Mesendoderm (in vitro differentiated cells): ENCODE measurements at regions not wholly inside any gene's neighbourhood (a gene's known extent, or its start where the extent isn't known, plus 50 kb on each side); places are given as distances from the start of the nearest gene placed in this dataset.

Experiments
- DNase-seq: peaks from one replicate; pipeline ENCODE4 v3.0.0; 2013
- H2AK5ac ChIP-seq: 2 replicates; pipeline ENCODE4 v1.6.1; 2013; ENCODE audit warnings: low read length, inconsistent platforms
- H2BK120ac ChIP-seq: 2 replicates; pipeline ENCODE4 v1.6.1; 2013; ENCODE audit warnings: low read depth, mild to moderate bottlenecking, low read length, moderate library complexity, mixed read lengths
- H2BK15ac ChIP-seq: replicated peaks from 2 replicates; pipeline ENCODE4 v1.6.1; 2013; ENCODE audit warnings: low read depth, mild to moderate bottlenecking, moderate library complexity
- H2BK5ac ChIP-seq: 2 replicates; pipeline ENCODE4 v1.6.1; 2013; ENCODE audit warnings: low read length, inconsistent platforms
- H3K18ac ChIP-seq: 2 replicates; pipeline ENCODE4 v1.6.1; 2013; ENCODE audit warnings: mild to moderate bottlenecking, low read length, mixed read lengths
- H3K23ac ChIP-seq: one replicate; pipeline ENCODE4 v1.6.1; 2013; ENCODE audit warnings: low read length
- H3K27ac ChIP-seq: 2 replicates; pipeline ENCODE4 v1.5.1; 2013; ENCODE audit warnings: low read depth, mild to moderate bottlenecking, inconsistent platforms, low read length, moderate library complexity
- H3K27me3 ChIP-seq: 2 replicates; pipeline ENCODE4 v1.6.1; 2013; ENCODE audit warnings: low read length, control low read depth, mild to moderate bottlenecking, inconsistent platforms; ENCODE audit not compliant: insufficient read depth, poor library complexity
- H3K36me3 ChIP-seq: 2 replicates; pipeline ENCODE4 v1.6.1; 2013; ENCODE audit warnings: low read length, inconsistent platforms; ENCODE audit not compliant: control insufficient read depth, insufficient read depth
- H3K4ac ChIP-seq: one replicate; pipeline ENCODE4 v1.6.1; 2013; ENCODE audit warnings: low read depth, mild to moderate bottlenecking, low read length, moderate library complexity
- H3K4me1 ChIP-seq: 2 replicates; pipeline ENCODE4 v1.6.1; 2013; ENCODE audit warnings: low read depth, low read length, inconsistent platforms; ENCODE audit not compliant: control insufficient read depth
- H3K4me2 ChIP-seq: 2 replicates; pipeline ENCODE4 v1.6.1; 2013; ENCODE audit warnings: low read length
- H3K4me3 ChIP-seq: 2 replicates; pipeline ENCODE4 v1.5.1; 2013; ENCODE audit warnings: mild to moderate bottlenecking, low read length
- H3K56ac ChIP-seq: one replicate; pipeline ENCODE4 v1.6.1; 2013; ENCODE audit warnings: low read length
- H3K79me1 ChIP-seq: 2 replicates; pipeline ENCODE4 v1.6.1; 2013; ENCODE audit warnings: low read length, inconsistent platforms
- H3K79me2 ChIP-seq: 2 replicates; pipeline ENCODE4 v1.6.1; 2013; ENCODE audit warnings: mild to moderate bottlenecking, low read length; ENCODE audit not compliant: control insufficient read depth, insufficient read depth
- H3K9ac ChIP-seq: 2 replicates; pipeline ENCODE4 v1.6.1; 2013; ENCODE audit warnings: low read length, inconsistent platforms
- H4K5ac ChIP-seq: one replicate; pipeline ENCODE4 v1.6.1; 2013; ENCODE audit warnings: low read length
- H4K8ac ChIP-seq: one replicate; pipeline ENCODE4 v1.6.1; 2013; ENCODE audit warnings: low read depth, mild to moderate bottlenecking, control low read depth, low read length, moderate library complexity
- WGBS: extraction: QIAGEN DNeasy Blood & Tissue Kit; methylation state at CpG from one replicate; pipeline ENCODE4 v1.1.7; 2013; ENCODE audit warnings: low lambda C conversion rate, missing lambda C conversion rate; ENCODE audit not compliant: insufficient coverage; ENCODE audit errors: extremely low coverage; 5-methylcytosine and 5-hydroxymethylcytosine counted together

DNA sequence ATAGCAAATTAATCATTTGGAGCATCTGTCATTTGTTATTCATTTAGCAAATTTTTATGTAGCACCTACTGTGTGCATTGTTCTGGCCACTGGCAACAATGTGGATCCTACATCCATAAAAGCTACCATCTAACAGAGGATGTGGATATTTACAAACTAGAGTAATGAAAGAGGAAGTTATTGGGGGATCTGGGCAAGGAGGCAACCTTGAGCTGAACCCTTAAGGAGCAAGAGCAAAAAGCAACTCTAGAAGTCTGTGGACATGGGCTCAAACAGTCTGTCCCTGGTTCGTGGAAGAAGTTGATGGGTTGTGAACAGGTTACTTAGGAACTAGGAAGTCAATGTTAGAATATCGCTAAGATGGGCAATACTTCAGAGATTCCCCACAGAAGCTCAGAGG lies 259.9 kb downstream of the SYK start:
- no peak overlapping the region for H3K18ac ChIP-seq
- H3K79me2 ChIP-seq, result no peaks in the 10 kb centered on the region
- no peak overlapping the region for H3K9ac ChIP-seq
- H3K27ac ChIP-seq, result no peak overlapping the region
- H2BK5ac ChIP-seq, result no peak overlapping the region
- no peak overlapping the region for H2BK15ac ChIP-seq
- no CpG with 5 or more reads among the region's 2 CpGs for WGBS
- no peak overlapping the region for H3K23ac ChIP-seq
- DNase-seq, result no peak
- no peak overlapping the region for H3K56ac ChIP-seq
- H3K27me3 ChIP-seq, result no peaks in the 10 kb centered on the region
- H3K79me1 ChIP-seq, result no peaks in the 10 kb centered on the region
- no peak overlapping the region for H2AK5ac ChIP-seq
- no peak overlapping the region for H4K8ac ChIP-seq
- peaks cover 8% of the 10 kb centered on the region for H3K4me1 ChIP-seq
- H3K36me3 ChIP-seq, result no peaks in the 10 kb centered on the region
- no peak overlapping the region for H3K4ac ChIP-seq
- no peak overlapping the region for H3K4me3 ChIP-seq
- H3K4me2 ChIP-seq, result no peak overlapping the region
- no peak overlapping the region for H4K5ac ChIP-seq
- no peak overlapping the region for H2BK120ac ChIP-seq

DNA sequence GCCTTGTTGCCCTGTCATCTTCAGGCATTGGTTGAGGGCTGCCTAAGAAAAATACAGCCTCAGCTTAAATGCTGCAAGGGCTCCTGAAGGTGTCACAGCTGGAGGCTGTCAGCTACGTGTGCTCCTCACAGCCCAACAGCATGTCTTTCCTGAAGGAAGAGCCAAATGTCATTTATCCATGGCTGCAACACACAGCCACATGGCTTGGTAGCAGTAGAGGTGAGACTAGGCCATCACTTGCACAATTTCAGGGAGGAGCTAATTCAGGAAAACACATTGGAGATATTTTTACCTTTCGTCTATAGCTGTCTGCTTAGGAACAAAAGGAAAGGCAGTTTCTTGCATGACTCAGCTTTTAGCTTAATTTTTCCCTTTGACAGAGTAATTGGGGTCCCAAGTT lies 260.7 kb downstream of the SYK start:
- Histone ChIP-seq H3K4me2 (no peak overlapping the region), H3K79me2 (no peaks in the 10 kb centered on the region), H2AK5ac (no peak overlapping the region), H3K36me3 (no peaks in the 10 kb centered on the region), H3K79me1 (no peaks in the 10 kb centered on the region), H3K27ac (no peak overlapping the region), H3K23ac (no peak overlapping the region), H4K5ac (no peak overlapping the region), H2BK15ac (no peak overlapping the region), H2BK120ac (no peak overlapping the region), H4K8ac (no peak overlapping the region), H3K9ac (no peak overlapping the region), H3K56ac (no peak overlapping the region), H3K4me3 (no peak overlapping the region), H3K4me1 (peaks cover 8% of the 10 kb centered on the region), H3K4ac (no peak overlapping the region), H2BK5ac (no peak overlapping the region), H3K18ac (no peak overlapping the region), H3K27me3 (no peaks in the 10 kb centered on the region)
- peak; percentile 52 for DNase-seq
- WGBS, result no CpG with 5 or more reads among the region's 2 CpGs

DNA sequence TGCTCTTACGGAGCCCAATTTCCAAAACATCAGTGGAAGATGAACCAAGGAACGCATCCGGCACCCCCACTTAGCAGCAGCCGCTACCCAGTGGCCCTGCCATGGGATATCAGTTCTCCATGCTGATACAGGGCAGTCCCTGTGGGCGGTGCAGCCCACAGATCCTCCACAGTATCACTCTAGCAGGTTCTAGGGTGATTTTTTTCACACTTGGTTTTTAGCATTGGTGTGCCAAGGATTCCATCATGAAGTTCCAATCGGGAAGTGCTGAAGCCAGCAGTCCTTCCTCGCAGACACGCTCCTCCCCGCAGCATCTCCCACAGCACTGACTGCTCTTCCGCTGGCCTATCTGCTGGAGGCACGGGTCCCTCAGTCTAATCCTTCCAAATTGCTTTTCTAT lies 261.9 kb downstream of the SYK start:
- no peak for DNase-seq
- H3K56ac ChIP-seq, result no peak overlapping the region
- no peak overlapping the region for H3K4ac ChIP-seq
- H3K23ac ChIP-seq, result no peak overlapping the region
- H4K8ac ChIP-seq, result no peak overlapping the region
- H3K4me1 ChIP-seq, result peaks cover 8% of the 10 kb centered on the region
- H2BK15ac ChIP-seq, result no peak overlapping the region
- no peak overlapping the region for H4K5ac ChIP-seq
- no peak overlapping the region for H3K4me2 ChIP-seq
- no peaks in the 10 kb centered on the region for H3K79me1 ChIP-seq
- no CpG with 5 or more reads among the region's 11 CpGs for WGBS
- H3K9ac ChIP-seq, result no peak overlapping the region
- no peaks in the 10 kb centered on the region for H3K79me2 ChIP-seq
- H3K18ac ChIP-seq, result no peak overlapping the region
- no peak overlapping the region for H3K4me3 ChIP-seq
- H3K27me3 ChIP-seq, result no peaks in the 10 kb centered on the region
- no peak overlapping the region for H2BK5ac ChIP-seq
- H2AK5ac ChIP-seq, result no peak overlapping the region
- no peak overlapping the region for H3K27ac ChIP-seq
- no peak overlapping the region for H2BK120ac ChIP-seq
- no peaks in the 10 kb centered on the region for H3K36me3 ChIP-seq

DNA sequence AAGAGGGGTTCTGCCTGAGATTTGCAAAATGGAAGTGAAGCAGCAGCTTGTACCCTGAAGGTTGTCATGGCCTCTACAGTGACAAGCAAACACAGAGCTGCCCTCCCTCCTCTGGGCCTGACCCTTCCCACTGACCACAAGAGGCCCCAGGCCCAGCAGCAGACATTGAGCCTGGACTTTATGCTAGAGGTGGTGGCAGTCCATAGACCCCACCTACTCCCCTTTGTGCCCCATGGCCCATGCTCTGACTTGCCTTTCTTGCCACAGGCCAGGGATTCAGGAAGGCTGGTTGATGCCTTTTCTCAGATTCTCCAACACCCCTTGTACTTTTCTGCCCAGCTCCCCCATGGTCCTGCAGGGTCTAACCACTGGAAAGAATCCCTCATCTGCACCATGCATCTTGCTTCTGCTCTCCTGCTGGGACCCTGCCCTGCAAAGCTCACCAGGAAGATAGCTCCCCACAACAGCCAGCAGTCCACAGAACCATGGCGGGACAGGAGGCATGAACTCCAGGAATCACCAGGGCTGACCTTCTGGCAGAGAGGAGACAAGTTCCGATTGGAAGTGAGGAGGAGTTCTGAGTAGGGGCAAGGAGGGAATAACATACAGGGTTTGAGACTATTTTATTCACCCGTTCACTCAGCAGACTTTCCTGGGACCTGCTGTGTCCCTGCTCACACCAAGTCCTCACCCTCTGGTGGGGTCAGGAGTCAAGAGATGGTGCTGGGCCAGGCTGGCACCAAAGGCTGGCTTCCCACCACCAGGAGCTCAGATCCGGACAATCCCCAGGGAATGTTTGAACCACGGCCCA lies 263.8 kb downstream of the SYK start:
- WGBS, result no CpG with 5 or more reads among the region's 5 CpGs
- DNase-seq, result no peak

DNA sequence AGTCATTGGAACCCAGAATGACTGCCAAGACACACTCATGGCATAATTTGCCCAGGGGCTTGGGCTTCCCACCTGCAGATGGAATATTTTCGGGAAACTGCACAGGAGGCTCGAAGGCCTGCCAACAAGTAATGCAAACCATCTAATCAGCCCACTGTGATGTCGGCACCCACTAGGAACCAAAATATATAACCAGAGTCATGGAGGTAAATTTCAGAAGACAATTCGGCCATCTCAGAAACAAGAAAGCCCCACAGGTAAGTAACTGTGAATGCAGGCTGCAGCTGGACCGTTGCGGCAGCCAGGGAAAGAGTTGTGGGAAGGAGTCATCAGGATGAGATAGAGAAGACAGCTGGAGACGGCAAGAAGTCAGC lies 264.4 kb downstream of the SYK start:
- H3K79me2 ChIP-seq, result no peaks in the 10 kb centered on the region
- H3K4me3 ChIP-seq, result no peak overlapping the region
- H2AK5ac ChIP-seq, result no peak overlapping the region
- H3K4ac ChIP-seq, result no peak overlapping the region
- no CpG with 5 or more reads among the region's 7 CpGs for WGBS
- H2BK5ac ChIP-seq, result no peak overlapping the region
- H3K79me1 ChIP-seq, result no peaks in the 10 kb centered on the region
- H4K5ac ChIP-seq, result no peak overlapping the region
- H2BK120ac ChIP-seq, result no peak overlapping the region
- no peak overlapping the region for H4K8ac ChIP-seq
- H3K27me3 ChIP-seq, result no peaks in the 10 kb centered on the region
- H3K27ac ChIP-seq, result no peak overlapping the region
- H3K56ac ChIP-seq, result no peak overlapping the region
- H3K18ac ChIP-seq, result no peak overlapping the region
- no peak overlapping the region for H2BK15ac ChIP-seq
- H3K36me3 ChIP-seq, result no peaks in the 10 kb centered on the region
- H3K9ac ChIP-seq, result no peak overlapping the region
- H3K23ac ChIP-seq, result no peak overlapping the region
- DNase-seq, result no peak
- no peak overlapping the region for H3K4me2 ChIP-seq
- H3K4me1 ChIP-seq, result peaks cover 6% of the 10 kb centered on the region

More for the DNA sequence above, 263.8 kb downstream of the SYK start:
- H2BK120ac ChIP-seq, result no peak overlapping the region
- peaks cover 8% of the 10 kb centered on the region for H3K4me1 ChIP-seq
- no peaks in the 10 kb centered on the region for H3K27me3 ChIP-seq
- H3K36me3 ChIP-seq, result no peaks in the 10 kb centered on the region
- no peaks in the 10 kb centered on the region for H3K79me1 ChIP-seq
- H2BK5ac ChIP-seq, result no peak overlapping the region
- H3K56ac ChIP-seq, result no peak overlapping the region
- no peak overlapping the region for H3K4me3 ChIP-seq
- H3K18ac ChIP-seq, result no peak overlapping the region
- no peak overlapping the region for H3K9ac ChIP-seq
- H3K79me2 ChIP-seq, result no peaks in the 10 kb centered on the region
- no peak overlapping the region for H3K4ac ChIP-seq
- H3K23ac ChIP-seq, result no peak overlapping the region
- H4K8ac ChIP-seq, result no peak overlapping the region
- H3K4me2 ChIP-seq, result no peak overlapping the region
- H3K27ac ChIP-seq, result no peak overlapping the region
- H2BK15ac ChIP-seq, result no peak overlapping the region
- H2AK5ac ChIP-seq, result no peak overlapping the region
- H4K5ac ChIP-seq, result no peak overlapping the region

DNA sequence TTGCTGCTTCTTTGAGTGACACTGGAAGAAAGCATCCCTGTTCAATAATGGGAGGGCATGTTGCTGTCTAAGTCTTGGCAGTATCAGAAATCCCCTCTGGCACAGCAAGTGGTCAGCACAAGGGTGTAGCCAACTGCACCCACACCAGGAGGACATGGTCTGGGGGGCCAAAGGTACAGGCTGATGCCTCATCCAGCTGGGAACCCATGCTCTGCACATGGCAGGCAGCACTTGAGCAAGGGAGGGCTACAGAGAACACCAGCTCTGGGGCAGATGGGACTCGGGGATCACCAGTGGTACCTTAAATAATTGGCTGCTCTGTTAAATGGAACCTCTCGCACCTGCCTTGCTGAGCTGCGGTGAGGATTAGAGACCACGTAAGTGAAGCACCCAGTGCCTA lies 265.2 kb downstream of the SYK start:
- no peak overlapping the region for H2AK5ac ChIP-seq

More for the DNA sequence above, 265.2 kb downstream of the SYK start:
- no peaks in the 10 kb centered on the region for H3K79me2 ChIP-seq
- H3K18ac ChIP-seq, result no peak overlapping the region
- H3K56ac ChIP-seq, result no peak overlapping the region
- DNase-seq, result no peak
- no peak overlapping the region for H4K8ac ChIP-seq
- H3K27ac ChIP-seq, result no peak overlapping the region
- H3K4me2 ChIP-seq, result no peak overlapping the region
- H4K5ac ChIP-seq, result no peak overlapping the region
- H3K9ac ChIP-seq, result no peak overlapping the region
- H3K4me3 ChIP-seq, result no peak overlapping the region
- WGBS, result no CpG with 5 or more reads among the region's 4 CpGs
- no peak overlapping the region for H2BK5ac ChIP-seq
- H3K4me1 ChIP-seq, result peaks cover 3% of the 10 kb centered on the region
- no peak overlapping the region for H2BK15ac ChIP-seq
- H2BK120ac ChIP-seq, result no peak overlapping the region
- H3K27me3 ChIP-seq, result no peaks in the 10 kb centered on the region
- no peak overlapping the region for H3K4ac ChIP-seq
- no peaks in the 10 kb centered on the region for H3K36me3 ChIP-seq
- no peak overlapping the region for H3K23ac ChIP-seq
- H3K79me1 ChIP-seq, result no peaks in the 10 kb centered on the region
